ENCODE measurements at regions not wholly inside any gene's neighbourhood (a gene's known extent, or its start where the extent isn't known, plus 50 kb on each side); places are given as distances from the start of the nearest gene placed in this dataset.

- no peak for DNase-seq (ENCODE audit: low read depth)
Measured at GRCh38 chr7:155360495-155361345, 63.0 kb downstream of the INSIG1 start.

- DNase-seq (ENCODE audit: low read depth), result no peak
Measured at GRCh38 chr7:155361346-155361680, 63.6 kb downstream of the INSIG1 start.

- DNase-seq (ENCODE audit: low read depth), result no peak
Measured at GRCh38 chr7:155361947-155362346, 64.3 kb downstream of the INSIG1 start.

GRCh38 chr7:155362380-155363145 is 64.9 kb downstream of the INSIG1 start:
- DNase-seq (ENCODE audit: low read depth), result no peak

- DNase-seq (ENCODE audit: low read depth), result no peak
Measured at GRCh38 chr7:155363146-155363539, 65.5 kb downstream of the INSIG1 start.

GRCh38 chr7:155363852-155364600 is 66.3 kb downstream of the INSIG1 start:
- no peak for DNase-seq (ENCODE audit: low read depth)

GRCh38 chr7:155365146-155365874 is 67.6 kb downstream of the INSIG1 start:
- DNase-seq (ENCODE audit: low read depth), result no peak

- DNase-seq (ENCODE audit: low read depth), result no peak
Measured at GRCh38 chr7:155368894-155369600, 71.4 kb downstream of the INSIG1 start.

GRCh38 chr7:155369766-155370165 is 72.1 kb downstream of the INSIG1 start:
- DNase-seq (ENCODE audit: low read depth), result no peak

GRCh38 chr7:155371331-155371883 is 73.7 kb downstream of the INSIG1 start:
- no peak for DNase-seq (ENCODE audit: low read depth)

- DNase-seq (ENCODE audit: low read depth), result no peak
Measured at GRCh38 chr7:155371884-155372781, 74.5 kb downstream of the INSIG1 start.

- no peak for DNase-seq (ENCODE audit: low read depth)
Measured at GRCh38 chr7:155372782-155373358, 75.2 kb downstream of the INSIG1 start.

GRCh38 chr7:155373359-155374273 is 75.9 kb downstream of the INSIG1 start:
- no peak for DNase-seq (ENCODE audit: low read depth)

GRCh38 chr7:155374276-155375252 is 76.9 kb downstream of the INSIG1 start:
- DNase-seq (ENCODE audit: low read depth), result no peak

GRCh38 chr7:155375337-155376277 is 77.9 kb downstream of the INSIG1 start:
- DNase-seq (ENCODE audit: low read depth), result no peak

Measured in stimulated activated CD8-positive, alpha-beta memory T cell treated with anti-CD3 and anti-CD28 coated beads, Interleukin-15, amount 100 ng/mL, for 1 hour (primary cell).